ENCODE measurements at regions not wholly inside any gene's neighbourhood (a gene's known extent, or its start where the extent isn't known, plus 50 kb on each side); places are given as distances from the start of the nearest gene placed in this dataset.
A peak's percentile ranks its signal among the peaks of the same experiment; 100 is the strongest.

- no peaks in the 10 kb centered on the region for H3K9me3 Mint-ChIP-seq
- TF ChIP-seq CTCF (conservative IDR thresholded peaks at IDR 0.05): no peak
Observed at GRCh38 chr1:234851450-234852438, 241.8 kb upstream of the IRF2BP2 start.

More at GRCh38 chr1:234851450-234852438, 241.8 kb upstream of the IRF2BP2 start:
- DNase-seq: no peak
- H3K56ac ChIP-seq (ENCODE audit: insufficient read length, low read depth, low read length): no peak overlapping the region
- H3K27me3 ChIP-seq (ENCODE audit: insufficient read depth, low read length): no peaks in the 10 kb centered on the region
- no peak overlapping the region for H4K5ac ChIP-seq (ENCODE audit: insufficient read length, low read depth, low read length)
- no peaks in the 10 kb centered on the region for H3K79me1 ChIP-seq (ENCODE audit: insufficient read depth, low read depth, low read length, poor library complexity, severe bottlenecking)
- no peak overlapping the region for H2BK12ac ChIP-seq (ENCODE audit: insufficient read length, low read depth, low read length)
- Mint-ChIP-seq H3K4me1 (peaks cover 19 to 31% of the 10 kb centered on the region in 2 experiments), H3K27ac (peak overlapping the region; percentile 42 to 79 (median 76); a peak in 5 of 7 replicates), H3K27me3 (ENCODE audit: low read depth) (no peaks in the 10 kb centered on the region; the same call in 1 of the 2 replicates), H3K36me3 (ENCODE audit: insufficient read depth in 1 of 3, low read depth in 3 of 3) (no peaks in the 10 kb centered on the region), H3K4me3 (no peak overlapping the region)
- H3K9me3 ChIP-seq (ENCODE audit: control insufficient read depth, low read depth, low read length): no peaks in the 10 kb centered on the region
- H2BK20ac ChIP-seq (ENCODE audit: low read depth, low read length, poor library complexity, severe bottlenecking): no peak overlapping the region
- H3K27ac ChIP-seq (ENCODE audit: insufficient read length, low read depth, low read length): no peak overlapping the region
- no peak overlapping the region for H2BK120ac ChIP-seq (ENCODE audit: low read depth, low read length, poor library complexity, severe bottlenecking)
- no peak overlapping the region for H3K4me2 ChIP-seq (ENCODE audit: insufficient read depth, insufficient read length, low read length)
- H3K23ac ChIP-seq (ENCODE audit: insufficient read length, low read depth, low read length): no peak overlapping the region
- H3T11ph ChIP-seq (ENCODE audit: low read length): no peak overlapping the region
- no peaks in the 10 kb centered on the region for H3K4me1 ChIP-seq (ENCODE audit: insufficient read depth, low read length)
- no peak overlapping the region for H4K91ac ChIP-seq (ENCODE audit: insufficient read length, low read depth, low read length)
- H2AFZ ChIP-seq (ENCODE audit: low read length): no peak overlapping the region
- H2BK5ac ChIP-seq (ENCODE audit: insufficient read length, low read length): no peak overlapping the region
- H3K79me2 ChIP-seq (ENCODE audit: insufficient read depth, low read length): no peaks in the 10 kb centered on the region
- H2BK15ac ChIP-seq (ENCODE audit: low read depth, low read length): no peak overlapping the region
- H2AK5ac ChIP-seq (ENCODE audit: insufficient read length, low read length): no peak overlapping the region
- H3K18ac ChIP-seq (ENCODE audit: insufficient read length, low read depth, low read length): no peak overlapping the region
- H3K9ac ChIP-seq (ENCODE audit: extremely low read depth, insufficient read length, low read length): no peak overlapping the region
- no peaks in the 10 kb centered on the region for H3K23me2 ChIP-seq (ENCODE audit: insufficient read length, low read depth, low read length, poor library complexity, severe bottlenecking)
- no peaks in the 10 kb centered on the region for H4K20me1 ChIP-seq (ENCODE audit: control insufficient read depth, insufficient read depth, insufficient read length)
- no peak overlapping the region for H3K14ac ChIP-seq (ENCODE audit: insufficient read depth, low read length)
- no peak overlapping the region for H3K4ac ChIP-seq (ENCODE audit: low read depth, low read length)
- no peak overlapping the region for H4K8ac ChIP-seq (replicated peaks; ENCODE audit: insufficient read length, low read depth, low read length)
- WGBS (ENCODE audit: extremely low coverage, insufficient read length, low lambda C conversion rate): no CpG with 5 or more reads among the region's 9 CpGs

All from H9 (cell line).